IPS-NIHi7 (cell line): ENCODE measurements at regions not wholly inside any gene's neighbourhood (a gene's known extent, or its start where the extent isn't known, plus 50 kb on each side); places are given as distances from the start of the nearest gene placed in this dataset.

ENCODE experiments used
- DNase-seq: peaks from one replicate; pipeline ENCODE4 v3.0.0; 2012; ENCODE audit warnings: mixed read lengths; ENCODE audit errors: extremely low spot score

DNA sequence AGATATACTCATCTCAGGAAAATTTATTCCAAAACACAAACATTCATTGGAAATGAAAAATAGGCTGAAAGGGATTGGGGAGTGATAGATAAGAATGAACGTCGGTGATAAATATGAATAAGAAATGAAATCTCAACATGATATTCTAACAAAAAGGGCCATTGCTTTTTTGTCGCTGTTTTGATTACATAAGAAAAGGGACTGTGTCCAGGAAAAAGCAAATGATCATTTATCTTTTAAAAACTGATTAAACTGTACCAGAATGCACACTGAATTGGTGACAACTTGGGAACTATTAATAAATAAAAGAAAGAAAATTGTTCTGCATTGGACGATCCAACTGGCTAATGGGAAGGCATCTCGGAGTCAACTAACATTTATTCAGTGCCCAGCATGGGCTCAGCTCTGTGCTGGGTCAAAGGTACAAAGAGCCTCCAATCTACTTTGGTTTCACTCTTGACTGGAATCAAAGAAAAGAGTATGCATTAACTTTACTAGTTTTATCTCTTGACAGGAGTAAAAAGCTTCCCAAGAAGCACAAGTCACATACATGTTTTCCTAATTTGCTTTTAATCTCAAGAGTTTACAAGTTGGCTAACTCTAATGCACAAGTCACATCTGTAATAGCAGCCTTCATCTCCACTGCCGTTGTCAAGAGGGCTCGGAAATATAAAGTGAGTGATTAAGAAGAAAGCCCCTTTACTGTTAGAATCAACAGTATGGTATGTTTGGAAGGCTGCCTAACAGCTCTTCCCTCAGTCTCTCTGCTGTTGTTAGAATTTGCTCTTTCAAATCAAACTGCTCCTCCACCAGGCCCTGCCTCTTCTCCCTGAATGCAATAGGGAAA is 280.0 kb downstream of the IGSF11 start:
- no peak for DNase-seq

GRCh38 chr3:118755253-118755801 is 279.3 kb downstream of the IGSF11 start:
- no peak for DNase-seq

- peak; percentile 64 for DNase-seq
Measured at GRCh38 chr3:118760585-118761290, 273.9 kb downstream of the IGSF11 start.

DNA sequence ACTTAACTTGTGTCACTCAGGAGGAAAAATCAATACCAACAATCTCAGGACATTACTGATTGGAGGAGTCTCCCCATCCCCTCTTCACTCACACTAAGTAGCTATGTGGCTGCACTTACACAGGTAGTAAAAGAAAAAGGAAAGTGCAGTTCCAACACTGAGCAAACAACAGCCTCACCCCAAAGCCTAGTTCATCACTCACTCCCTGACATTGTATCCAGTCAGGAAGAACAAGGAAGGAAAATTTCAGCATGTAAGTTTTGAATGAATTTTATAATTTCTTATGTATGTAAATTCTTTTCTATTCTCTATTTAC is 273.4 kb downstream of the IGSF11 start:
- no peak for DNase-seq

GRCh38 chr3:118765636-118766305 is 268.9 kb downstream of the IGSF11 start:
- DNase-seq, result no peak

DNA sequence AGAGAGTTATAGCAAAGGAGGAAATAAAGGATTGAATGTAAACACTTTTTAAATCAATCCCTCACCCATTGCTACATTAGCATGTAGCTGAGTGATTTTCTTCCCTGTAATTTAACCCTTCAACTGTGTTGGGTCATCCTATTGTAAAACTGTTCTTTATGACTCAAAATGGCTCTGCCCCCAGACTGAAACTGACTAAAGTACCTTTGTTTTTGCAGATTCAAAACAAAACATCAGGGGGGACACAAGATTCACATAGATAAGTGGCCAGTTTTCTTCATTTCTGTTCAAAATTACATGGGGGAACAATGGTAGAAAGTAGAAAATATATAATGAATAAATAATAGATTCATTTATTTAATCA is 268.4 kb downstream of the IGSF11 start:
- no peak for DNase-seq

- no peak for DNase-seq
Measured at GRCh38 chr3:118772036-118772435, 262.6 kb downstream of the IGSF11 start.

DNA sequence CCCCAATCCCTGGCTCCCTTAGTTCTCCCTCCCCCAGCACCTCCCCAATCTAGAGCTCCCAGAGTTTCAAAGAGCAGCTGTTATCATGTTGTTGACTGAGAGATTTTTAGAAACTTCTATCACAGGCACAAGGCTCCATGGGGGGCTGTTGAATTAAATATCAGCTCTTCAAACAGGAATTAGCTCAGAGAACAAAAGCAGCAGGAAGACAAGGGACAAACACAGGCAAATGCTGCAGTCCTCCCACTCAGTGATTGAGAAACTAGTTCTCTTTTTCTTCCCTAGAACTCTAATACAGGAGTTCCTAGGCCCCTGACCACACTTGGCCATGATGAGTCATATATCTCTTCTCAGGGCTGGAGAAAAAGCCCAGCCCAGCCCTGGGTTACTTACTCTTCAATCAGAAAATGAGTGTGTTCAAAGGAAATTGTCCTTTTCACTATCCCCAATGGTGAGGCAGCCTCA is 262.1 kb downstream of the IGSF11 start:
- DNase-seq, result peak; percentile 53

DNA sequence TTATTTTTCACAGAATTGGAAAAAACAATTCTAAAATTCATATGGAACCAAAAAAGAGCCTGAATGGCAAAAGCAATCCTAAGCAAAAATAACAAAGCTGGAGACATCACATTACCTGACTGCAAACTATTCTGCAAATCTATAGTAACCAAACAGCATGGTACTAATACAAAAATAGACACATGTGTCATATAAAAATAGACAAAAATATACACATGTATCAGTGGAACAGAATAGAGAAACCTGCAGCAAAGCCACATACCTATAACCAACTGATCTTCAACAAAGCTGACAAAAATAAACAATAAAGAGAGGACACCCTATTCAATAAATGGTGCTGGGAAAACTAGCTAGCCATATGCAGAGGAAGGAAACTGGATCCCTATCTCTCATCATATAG is 259.6 kb downstream of the IGSF11 start:
- no peak for DNase-seq

DNA sequence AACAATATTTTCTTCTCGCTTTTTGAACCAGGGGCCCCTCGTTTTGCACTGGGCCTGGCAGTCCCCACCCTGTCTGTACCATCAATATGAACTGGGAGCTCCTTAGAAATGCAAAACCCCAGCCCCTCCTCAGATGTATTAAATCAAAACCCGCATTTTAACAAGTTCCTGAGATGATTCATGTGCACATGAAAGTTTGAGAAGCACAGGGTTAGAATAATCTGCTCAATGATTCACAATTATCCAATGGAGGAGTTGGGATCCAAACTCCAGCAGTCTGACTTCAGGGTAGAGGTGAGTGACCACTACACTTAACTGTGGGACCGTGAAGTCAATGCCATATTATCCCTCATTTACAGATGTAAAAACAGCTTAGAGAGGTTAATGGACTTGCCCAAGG is 256.4 kb downstream of the IGSF11 start:
- no peak for DNase-seq

DNA sequence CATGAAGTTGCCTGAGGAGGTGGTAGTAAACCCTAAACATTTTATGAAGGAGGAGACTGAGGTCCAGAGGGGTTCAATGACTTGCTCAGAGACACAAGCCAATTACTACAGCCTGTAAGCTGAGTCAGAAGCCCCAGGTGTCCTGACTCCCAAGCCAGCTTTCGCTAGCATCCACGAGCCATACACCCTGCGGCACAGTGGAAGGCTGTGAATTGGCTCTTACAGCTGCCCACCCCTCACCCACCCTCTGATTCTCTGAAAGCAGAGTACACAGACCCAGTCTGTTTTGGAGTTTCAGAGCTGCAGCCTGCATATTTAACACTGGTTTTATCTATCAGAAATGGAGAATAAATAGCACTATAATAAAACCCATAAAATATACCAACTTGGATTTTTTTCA is 253.4 kb downstream of the IGSF11 start:
- no peak for DNase-seq

DNA sequence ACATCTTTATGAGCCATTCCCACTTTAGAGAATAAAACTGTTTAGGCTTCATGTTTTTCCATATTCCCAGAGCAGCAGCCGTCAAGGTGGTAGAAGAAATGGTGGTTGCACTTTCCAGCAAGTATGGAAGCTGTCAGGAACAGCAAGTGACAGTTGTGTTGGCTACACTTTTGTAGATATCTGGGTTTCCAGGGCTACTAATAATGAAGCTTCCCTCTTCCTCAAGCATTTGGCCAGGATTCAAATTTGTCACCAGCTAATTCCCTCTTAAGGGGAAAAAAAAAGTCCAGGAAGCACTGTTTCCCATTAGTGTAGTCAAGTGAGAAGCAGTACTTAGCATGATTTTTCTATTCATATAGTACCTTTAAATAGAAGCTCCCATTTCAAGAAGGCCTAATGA is 252.8 kb downstream of the IGSF11 start:
- no peak for DNase-seq

DNA sequence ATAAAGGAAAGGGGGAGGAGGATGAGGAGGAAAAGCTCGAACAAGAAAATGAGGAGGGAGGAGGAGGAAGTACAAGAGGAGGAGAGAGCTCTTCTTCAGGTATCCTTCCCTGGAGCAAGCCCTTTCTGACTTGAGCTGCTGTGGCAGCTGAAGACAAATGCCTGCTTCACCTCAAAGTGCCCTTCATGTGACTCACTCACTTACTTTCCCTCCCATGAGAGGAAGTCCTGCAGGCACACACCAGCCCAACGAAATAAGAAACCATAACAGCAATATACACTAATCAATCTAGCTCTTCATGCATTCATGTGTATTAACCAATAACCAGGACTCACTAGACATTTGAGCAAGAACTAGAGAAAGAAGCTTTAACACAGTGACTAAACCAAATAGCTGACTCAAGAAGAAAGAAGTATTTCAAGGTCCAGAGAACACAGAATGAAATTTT is 251.9 kb downstream of the IGSF11 start:
- DNase-seq, result no peak

- DNase-seq, result no peak
Measured at GRCh38 chr3:118785415-118785814, 249.2 kb downstream of the IGSF11 start.

- DNase-seq, result no peak
Measured at GRCh38 chr3:118791246-118791645, 243.4 kb downstream of the IGSF11 start.

DNA sequence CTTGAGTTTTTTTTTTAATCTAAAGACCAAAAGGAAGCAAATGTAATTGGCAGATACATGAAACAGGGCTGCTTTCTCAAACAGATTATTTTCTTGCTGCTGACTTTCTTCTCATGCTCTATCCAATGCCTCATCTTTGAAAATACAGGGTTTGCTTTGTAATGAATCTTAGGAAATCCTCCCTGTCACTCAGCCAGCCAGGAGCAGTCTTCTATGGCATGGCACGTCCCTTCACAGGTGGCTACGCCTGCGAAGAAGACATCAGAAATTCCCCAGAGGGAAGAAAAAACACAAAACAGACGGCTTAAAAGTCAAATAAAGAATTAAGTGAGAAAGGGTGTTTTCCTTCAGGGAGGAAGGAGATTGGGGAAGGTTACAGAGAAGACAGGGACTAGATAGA is 242.5 kb downstream of the IGSF11 start:
- DNase-seq, result no peak

DNA sequence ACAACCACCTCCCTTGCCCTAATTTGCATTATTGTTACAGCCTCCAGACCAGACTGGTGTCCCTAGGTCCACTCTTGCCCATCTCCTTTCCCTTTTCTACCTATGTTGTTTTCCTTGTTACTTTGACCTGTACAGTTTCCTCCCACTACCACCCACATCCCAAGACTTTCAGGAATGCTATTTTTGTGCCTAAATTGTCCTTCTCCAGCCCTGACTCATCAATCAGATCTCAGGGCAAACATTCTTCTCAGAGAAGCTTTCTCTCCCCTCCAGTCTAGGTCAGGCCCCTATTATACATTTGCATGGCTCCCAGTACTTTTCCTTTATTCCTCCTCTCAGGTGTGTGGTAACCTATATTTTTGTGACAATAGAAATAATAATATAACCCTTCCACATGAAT is 241.5 kb downstream of the IGSF11 start:
- no peak for DNase-seq

- DNase-seq, result no peak
Measured at GRCh38 chr3:118799303-118799702, 235.3 kb downstream of the IGSF11 start.

DNA sequence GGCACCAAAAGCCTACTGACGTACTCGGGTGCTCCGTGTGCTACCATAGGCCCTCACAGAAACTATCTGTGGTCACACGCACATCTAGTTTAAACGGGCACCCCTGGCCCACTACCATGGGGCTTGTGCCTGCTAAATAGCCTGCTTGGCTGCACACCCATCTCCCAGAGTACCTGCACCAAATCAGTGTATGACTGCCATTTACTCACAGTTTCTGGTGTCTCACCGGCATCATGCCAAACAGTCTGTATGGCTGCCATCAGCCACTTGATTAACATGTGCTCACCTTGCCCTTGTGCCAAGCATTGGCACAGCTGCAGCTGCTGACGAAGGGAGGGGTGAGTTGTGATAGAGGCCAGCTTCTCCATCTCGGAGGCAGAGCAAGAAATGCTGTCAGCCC is 232.7 kb downstream of the IGSF11 start:
- no peak for DNase-seq

DNA sequence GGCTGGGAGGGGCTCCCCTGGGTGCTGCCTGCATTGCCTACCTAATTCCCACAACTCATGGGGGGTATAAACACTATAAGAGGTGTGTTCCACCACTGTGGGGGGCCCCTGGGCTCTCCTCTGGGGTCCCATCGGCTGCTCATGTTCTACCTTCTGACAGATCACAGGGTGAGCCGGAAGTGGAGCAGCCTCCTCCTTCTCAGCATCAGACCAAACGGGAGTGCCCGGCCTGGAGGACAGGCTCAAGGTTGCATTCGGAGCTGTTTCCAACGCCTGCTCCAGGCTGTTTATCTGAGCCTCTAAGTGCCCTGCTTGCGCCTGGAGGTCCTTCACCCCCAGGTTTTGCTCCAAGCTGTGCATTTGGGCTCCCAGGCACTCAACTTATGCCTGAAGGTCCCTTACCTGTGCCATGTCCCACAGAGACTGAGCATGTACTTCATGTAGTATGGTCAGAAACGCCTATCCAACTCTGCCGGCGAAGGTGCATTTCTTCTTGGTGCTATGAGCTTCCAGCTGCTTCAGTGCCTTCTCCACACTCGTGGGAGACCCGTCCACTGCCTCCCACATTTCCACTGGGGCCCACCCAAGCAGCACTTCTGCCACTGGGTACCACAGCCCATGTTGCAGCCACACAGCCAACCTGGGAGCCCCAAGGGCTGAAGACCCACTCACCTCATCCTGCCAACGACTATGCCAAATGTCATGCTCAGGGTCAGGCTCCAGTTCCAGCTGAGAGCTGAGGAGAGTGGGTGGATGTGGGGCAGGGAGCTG is 232.1 kb downstream of the IGSF11 start:
- DNase-seq, result no peak

- DNase-seq, result no peak
Measured at GRCh38 chr3:118803096-118803476, 231.6 kb downstream of the IGSF11 start.

DNA sequence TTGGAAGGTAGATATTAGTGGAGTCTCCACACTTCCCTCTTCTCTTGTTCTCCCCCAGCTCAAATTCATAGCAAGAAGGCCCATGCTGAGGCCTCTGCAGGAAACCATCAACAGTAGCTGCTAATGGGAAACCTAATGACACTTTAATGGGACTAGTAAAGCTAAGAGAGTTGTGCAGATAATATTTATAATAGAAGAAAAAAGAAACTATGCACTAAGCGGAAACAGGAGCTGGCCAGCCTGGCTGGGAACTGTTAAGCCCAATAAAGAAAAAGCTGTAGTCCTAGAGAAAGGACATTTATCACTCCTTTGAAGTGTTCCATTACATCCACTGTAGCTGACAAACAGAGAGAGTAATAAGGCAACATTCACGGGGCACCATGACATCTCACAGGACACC is 229.6 kb downstream of the IGSF11 start:
- DNase-seq, result no peak
